GM21390 (cell line): ENCODE measurements at regions not wholly inside any gene's neighbourhood (a gene's known extent, or its start where the extent isn't known, plus 50 kb on each side); places are given as distances from the start of the nearest gene placed in this dataset.

Experiments
- ATAC-seq: cut with Tn5 transposase; IDR thresholded peaks from one replicate; pipeline ENCODE4 v1.9.1; 2021; ENCODE audit not compliant: unreplicated experiment

GRCh38 chr2:139836769-139837168 lies 1056.6 kb upstream of the NXPH2 start:
- ATAC-seq: no peak

- ATAC-seq: no peak
Observed at GRCh38 chr2:139835101-139835500, 1054.9 kb upstream of the NXPH2 start.

GRCh38 chr2:139828011-139828410 lies 1047.8 kb upstream of the NXPH2 start:
- ATAC-seq: no peak

- ATAC-seq: no peak
Observed at GRCh38 chr2:139825726-139826125, 1045.5 kb upstream of the NXPH2 start.

- no peak for ATAC-seq
Observed at GRCh38 chr2:139819273-139819796, 1039.1 kb upstream of the NXPH2 start.

- ATAC-seq: no peak
Observed at GRCh38 chr2:139814458-139814857, 1034.3 kb upstream of the NXPH2 start.

- no peak for ATAC-seq
Observed at GRCh38 chr2:139813340-139813739, 1033.2 kb upstream of the NXPH2 start.

- ATAC-seq: no peak
Observed at GRCh38 chr2:139805441-139805840, 1025.3 kb upstream of the NXPH2 start.

- ATAC-seq: no peak
Observed at GRCh38 chr2:139798391-139798790, 1018.2 kb upstream of the NXPH2 start.

- ATAC-seq: no peak
Observed at GRCh38 chr2:139790807-139791752, 1010.9 kb upstream of the NXPH2 start.

- no peak for ATAC-seq
Observed at GRCh38 chr2:139790136-139790535, 1009.9 kb upstream of the NXPH2 start.

- ATAC-seq: no peak
Observed at GRCh38 chr2:139778732-139779131, 998.5 kb upstream of the NXPH2 start.

GRCh38 chr2:139773720-139774277 lies 993.6 kb upstream of the NXPH2 start:
- ATAC-seq: no peak

GRCh38 chr2:139769633-139770032 lies 989.4 kb upstream of the NXPH2 start:
- ATAC-seq: no peak

GRCh38 chr2:139763705-139764104 lies 983.5 kb upstream of the NXPH2 start:
- ATAC-seq: no peak

- ATAC-seq: no peak
Observed at GRCh38 chr2:139759000-139759505, 978.9 kb upstream of the NXPH2 start.

- ATAC-seq: no peak
Observed at GRCh38 chr2:139746901-139747300, 966.7 kb upstream of the NXPH2 start.

GRCh38 chr2:139744273-139744672 lies 964.1 kb upstream of the NXPH2 start:
- ATAC-seq: no peak

GRCh38 chr2:139742216-139743172 lies 962.3 kb upstream of the NXPH2 start:
- no peak for ATAC-seq

- no peak for ATAC-seq
Observed at GRCh38 chr2:139737659-139738058, 957.5 kb upstream of the NXPH2 start.

GRCh38 chr2:139730197-139730596 lies 950.0 kb upstream of the NXPH2 start:
- ATAC-seq: no peak
